Fibroblast of villous mesenchyme (primary cell): ENCODE measurements at regions not wholly inside any gene's neighbourhood (a gene's known extent, or its start where the extent isn't known, plus 50 kb on each side); places are given as distances from the start of the nearest gene placed in this dataset.

Experiments used
- DNase-seq: peaks from one replicate; pipeline ENCODE4 v3.0.0-alpha.2; 2010; ENCODE audit warnings: low read depth
- H3K4me3 ChIP-seq: 2 replicates; pipeline ENCODE4 v1.5.1; 2011; ENCODE audit warnings: low read depth, mild to moderate bottlenecking, low read length
- CTCF ChIP-seq: IDR thresholded peaks from 2 replicates; pipeline ENCODE4 v1.5.1; 2012; ENCODE audit warnings: low read depth, mild to moderate bottlenecking, low read length; ENCODE audit not compliant: insufficient read depth

- no peak for DNase-seq
- no peak for TF ChIP-seq CTCF
- H3K4me3 ChIP-seq, result no peak overlapping the region
Measured at GRCh38 chr20:54272901-54273488, 65.1 kb downstream of the PFDN4 start.

- no peak overlapping the region for H3K4me3 ChIP-seq
- DNase-seq, result no peak
- no peak for TF ChIP-seq CTCF
Measured at GRCh38 chr20:54275359-54276111, 67.6 kb downstream of the PFDN4 start.

GRCh38 chr20:54276577-54277169 lies 68.8 kb downstream of the PFDN4 start:
- no peak for TF ChIP-seq CTCF
- no peak overlapping the region for H3K4me3 ChIP-seq
- no peak for DNase-seq

GRCh38 chr20:54278262-54278661 lies 70.4 kb downstream of the PFDN4 start:
- TF ChIP-seq CTCF, result no peak
- no peak overlapping the region for H3K4me3 ChIP-seq
- DNase-seq, result no peak

- no peak for DNase-seq
- TF ChIP-seq CTCF, result no peak
- no peak overlapping the region for H3K4me3 ChIP-seq
Measured at GRCh38 chr20:54282625-54283024, 74.7 kb downstream of the PFDN4 start.

- TF ChIP-seq CTCF, result no peak
- DNase-seq, result no peak
- no peak overlapping the region for H3K4me3 ChIP-seq
Measured at GRCh38 chr20:54283253-54283652, 75.4 kb downstream of the PFDN4 start.
